GM12878 (cell line): ENCODE measurements at regions not wholly inside any gene's neighbourhood (a gene's known extent, or its start where the extent isn't known, plus 50 kb on each side); places are given as distances from the start of the nearest gene placed in this dataset.

Experiments
- ATAC-seq: fragments of 200-7000 bp; cut with Tn5 transposase; 3 replicates; pipeline ENCODE4 v1.9.1; 2020; ENCODE audit warnings: mild to moderate bottlenecking, moderate library complexity
- BruUV-seq: library from RNA; stranded (reverse); fragments of 400-500 nt; replicated peaks from 2 replicates; lab custom pipeline; 2021; lab: Mats Ljungman, UMichigan
- CTCF ChIA-PET: fragments of 300-600 bp; sonication (Branson Sonifier 250); formaldehyde crosslinking; extraction: SDS; loops from one replicate; lab custom pipeline; 2021; ENCODE audit warnings: inconsistent platforms; lab: Yijun Ruan, JAX
- POLR2A ChIA-PET: fragments of 350-600 bp; formaldehyde crosslinking; extraction: SDS; loops from one replicate; lab custom pipeline; 2021; ENCODE audit warnings: inconsistent platforms; lab: Charles Lee
- RAD21 ChIA-PET: fragments of 300-600 bp; sonication (Branson Sonifier 250); formaldehyde crosslinking; loops from one replicate; lab custom pipeline; 2023; ENCODE audit warnings: antibody characterized with exemption; ENCODE audit not compliant: unreplicated experiment; lab: Charles Lee
- SMC1A ChIA-PET: fragments of 300-600 bp; sonication (Branson Sonifier 250); formaldehyde crosslinking; loops from one replicate; lab custom pipeline; 2023; ENCODE audit not compliant: unreplicated experiment, uncharacterized antibody; lab: Charles Lee
- DNase-seq: peaks from one replicate; pipeline ENCODE4 v3.0.0-alpha.2; 2011; ENCODE audit warnings: low read depth, low spot score
- FAIRE-seq: peaks from 3 replicates; lab custom pipeline; 2011; peaks lifted over from hg19 to GRCh38; lab: Jason Lieb, UNC
- H2AFZ ChIP-seq: 2 replicates; pipeline ENCODE4 v1.6.0; 2011; ENCODE audit warnings: low read depth, low read length, control low read depth; ENCODE audit not compliant: control insufficient read depth
- H3K27ac ChIP-seq: 2 replicates; pipeline ENCODE4 v1.5.1; 2011; ENCODE audit warnings: control low read depth; ENCODE audit not compliant: control insufficient read depth, insufficient read depth
- H3K27me3 ChIP-seq, 2 experiments: replicated peaks in 1 of 2; 2 replicates each; pipeline versions ENCODE4 v1.6.0 to v1.6.1; 2011; ENCODE audit warnings: low read length in 1 of 2; ENCODE audit not compliant: control insufficient read depth in 2 of 2, insufficient read depth in 2 of 2
- H3K36me3 ChIP-seq, 2 experiments: 2 replicates each; pipeline ENCODE4 v1.5.1; 2011; ENCODE audit warnings: low read length in 1 of 2; ENCODE audit not compliant: control insufficient read depth in 2 of 2, insufficient read depth in 2 of 2
- H3K4me1 ChIP-seq: 2 replicates; pipeline ENCODE4 v1.6.1; 2011; ENCODE audit warnings: mild to moderate bottlenecking, low read length, moderate library complexity, mixed read lengths; ENCODE audit not compliant: control insufficient read depth, insufficient read depth
- H3K4me2 ChIP-seq: 2 replicates; pipeline ENCODE4 v1.6.0; 2011; ENCODE audit warnings: control low read depth; ENCODE audit not compliant: control insufficient read depth, insufficient read depth
- H3K4me3 ChIP-seq: fragments of 200-600 bp; sonication (generic); 2 replicates; pipeline ENCODE4 v1.5.1; 2016
- H3K79me2 ChIP-seq: 2 replicates; pipeline ENCODE4 v1.6.0; 2011; ENCODE audit warnings: low read length; ENCODE audit not compliant: control insufficient read depth, insufficient read depth
- H3K9ac ChIP-seq: 2 replicates; pipeline ENCODE4 v1.8.0; 2011; ENCODE audit warnings: low read length, control low read depth, mixed read lengths; ENCODE audit not compliant: control insufficient read depth, insufficient read depth
- H3K9me3 ChIP-seq: replicated peaks from 3 replicates; pipeline ENCODE4 v1.5.1; 2011; ENCODE audit warnings: mild to moderate bottlenecking, low read length; ENCODE audit not compliant: control insufficient read depth, insufficient read depth
- H4K20me1 ChIP-seq: 2 replicates; pipeline ENCODE4 v1.6.0; 2011; ENCODE audit not compliant: control insufficient read depth, insufficient read depth
- BCL11A ChIP-seq: IDR thresholded peaks from 2 replicates; pipeline ENCODE4 v1.6.1; 2011; ENCODE audit warnings: low read depth, low read length
- BCL3 ChIP-seq: IDR thresholded peaks from 2 replicates; pipeline ENCODE4 v1.6.1; 2011; ENCODE audit warnings: borderline replicate concordance, low read depth, mild to moderate bottlenecking, moderate library complexity, low read length; ENCODE audit not compliant: insufficient read depth, poor library complexity, severe bottlenecking
- CEBPZ ChIP-seq: fragments of 150-350 bp; IDR thresholded peaks from 2 replicates; pipeline ENCODE4 v1.6.1; 2016; ENCODE audit warnings: low read depth, low read length
- CHD2 ChIP-seq: IDR thresholded peaks from 2 replicates; pipeline ENCODE4 v1.6.1; 2011; ENCODE audit warnings: low read depth, low read length, improper control_type of control experiment, borderline replicate concordance
- CREB1 ChIP-seq: IDR thresholded peaks from 2 replicates; pipeline ENCODE4 v1.6.1; 2012; ENCODE audit warnings: low read depth, mild to moderate bottlenecking, inconsistent platforms
- NFXL1 ChIP-seq: fragments of 450-650 bp; IDR thresholded peaks from 2 replicates; pipeline ENCODE4 v1.6.1; 2017; ENCODE audit warnings: antibody characterized with exemption, mild to moderate bottlenecking, borderline replicate concordance
- SMARCA5 ChIP-seq: fragments of 450-650 bp; IDR thresholded peaks from 2 replicates; pipeline ENCODE4 v1.6.1; 2017; ENCODE audit warnings: mild to moderate bottlenecking
- SMC3 ChIP-seq: IDR thresholded peaks from 2 replicates; pipeline ENCODE4 v1.6.1; 2011; ENCODE audit warnings: low read length, improper control_type of control experiment, borderline replicate concordance
- SPI1 ChIP-seq: IDR thresholded peaks from 2 replicates; pipeline ENCODE4 v1.6.1; 2011; ENCODE audit warnings: low read depth, mild to moderate bottlenecking, low read length, moderate library complexity, borderline replicate concordance; ENCODE audit not compliant: insufficient read depth
- ZNF217 ChIP-seq: fragments of 450-650 bp; IDR thresholded peaks from 2 replicates; pipeline ENCODE4 v1.6.1; 2017; ENCODE audit warnings: antibody characterized with exemption, mild to moderate bottlenecking
- WGBS: methylation state at CpG from one replicate; pipeline ENCODE4 v1.1.6; 2016; ENCODE audit warnings: low lambda C conversion rate; ENCODE audit not compliant: insufficient replicate concordance, insufficient coverage; ENCODE audit errors: missing lambda C conversion rate; 5-methylcytosine and 5-hydroxymethylcytosine counted together
- in situ Hi-C: fragments of 300-500 bp; cut with MboI; formaldehyde crosslinking; loops from 9 replicates; pipeline ENCODE4 v1.14.3; 2018; ENCODE audit warnings: mixed read lengths
- intact Hi-C: fragments of 100-400 bp; cut with micrococcal nuclease; formaldehyde crosslinking; loops from one replicate; pipeline ENCODE4 v1.14.2; 2022; ENCODE audit not compliant: unreplicated experiment
- TF ChIP-seq, protein P1 (sequence below), 3 experiments: IDR thresholded peaks in 2 of 3; conservative IDR thresholded peaks in 1 of 3; 2 replicates each; pipeline ENCODE4 v1.5.1; 2011; ENCODE audit warnings: low read depth in 3 of 3, low read length in 3 of 3, mild to moderate bottlenecking in 3 of 3, control low read depth in 2 of 3, moderate library complexity in 2 of 3, inconsistent platforms in 1 of 3, mixed read lengths in 1 of 3; ENCODE audit not compliant: control insufficient read depth in 2 of 3, insufficient read depth in 1 of 3; ENCODE audit errors: extremely low read depth in 1 of 3

GRCh38 chr11:116502641-116503061 lies 270.1 kb downstream of the BUD13 start:
- intact Hi-C loops, result no loop called here
- TF ChIP-seq CHD2 (no peak), ZNF217 (no peak), BCL3 (no peak), NFXL1 (no peak), CEBPZ (no peak), BCL11A (no peak), SMARCA5 (no peak), SMC3 (no peak), CREB1 (no peak), SPI1 (no peak)
- TF ChIP-seq, protein P1, sequence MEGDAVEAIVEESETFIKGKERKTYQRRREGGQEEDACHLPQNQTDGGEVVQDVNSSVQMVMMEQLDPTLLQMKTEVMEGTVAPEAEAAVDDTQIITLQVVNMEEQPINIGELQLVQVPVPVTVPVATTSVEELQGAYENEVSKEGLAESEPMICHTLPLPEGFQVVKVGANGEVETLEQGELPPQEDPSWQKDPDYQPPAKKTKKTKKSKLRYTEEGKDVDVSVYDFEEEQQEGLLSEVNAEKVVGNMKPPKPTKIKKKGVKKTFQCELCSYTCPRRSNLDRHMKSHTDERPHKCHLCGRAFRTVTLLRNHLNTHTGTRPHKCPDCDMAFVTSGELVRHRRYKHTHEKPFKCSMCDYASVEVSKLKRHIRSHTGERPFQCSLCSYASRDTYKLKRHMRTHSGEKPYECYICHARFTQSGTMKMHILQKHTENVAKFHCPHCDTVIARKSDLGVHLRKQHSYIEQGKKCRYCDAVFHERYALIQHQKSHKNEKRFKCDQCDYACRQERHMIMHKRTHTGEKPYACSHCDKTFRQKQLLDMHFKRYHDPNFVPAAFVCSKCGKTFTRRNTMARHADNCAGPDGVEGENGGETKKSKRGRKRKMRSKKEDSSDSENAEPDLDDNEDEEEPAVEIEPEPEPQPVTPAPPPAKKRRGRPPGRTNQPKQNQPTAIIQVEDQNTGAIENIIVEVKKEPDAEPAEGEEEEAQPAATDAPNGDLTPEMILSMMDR (IDR thresholded peaks at IDR 0.05 in 2 of 3, conservative IDR thresholded peaks at IDR 0.05 in 1 of 3; ENCODE audit: control insufficient read depth in 2 of 3, extremely low read depth in 1 of 3, insufficient read depth in 1 of 3, low read depth in 3 of 3, low read length in 3 of 3), result no peak
- no peak for DNase-seq
- ChIA-PET POLR2A (no interaction called here), SMC1A (no interaction called here), RAD21 (no interaction called here), CTCF (no interaction called here)
- WGBS, result 17% methylated on average over 6 of the region's 6 CpGs
- no peaks in the 10 kb centered on the region for H4K20me1 ChIP-seq
- H3K4me3 ChIP-seq, result no peak overlapping the region
- no peak for ATAC-seq
- H3K4me1 ChIP-seq, result no peaks in the 10 kb centered on the region
- H3K36me3 ChIP-seq, result no peaks in the 10 kb centered on the region
- in situ Hi-C loops, result no loop called here
- no peak overlapping the region for H3K4me2 ChIP-seq
- BruUV-seq, result no TSS peak
- no peaks in the 10 kb centered on the region for H3K9me3 ChIP-seq
- no peaks in the 10 kb centered on the region for H3K79me2 ChIP-seq
- no peak for FAIRE-seq
- H3K27me3 ChIP-seq, result peaks cover 12% of the 10 kb centered on the region in 2 experiments
- H3K9ac ChIP-seq, result no peak overlapping the region
- H3K27ac ChIP-seq, result no peak overlapping the region
- H2AFZ ChIP-seq, result no peak overlapping the region
